Keratinocyte (primary cell): ENCODE measurements at regions not wholly inside any gene's neighbourhood (a gene's known extent, or its start where the extent isn't known, plus 50 kb on each side); places are given as distances from the start of the nearest gene placed in this dataset.

Experiments used
- DNase-seq: peaks from one replicate; pipeline ENCODE4 v3.0.0-alpha.2; 2011; ENCODE audit warnings: low read depth, missing footprints, low spot score
- FAIRE-seq: peaks from 2 replicates; lab custom pipeline; 2011; peaks lifted over from hg19 to GRCh38; lab: Jason Lieb, UNC
- H2AFZ ChIP-seq: 2 replicates; pipeline ENCODE4 v1.6.0; 2012; ENCODE audit warnings: low read length, control low read depth, inconsistent platforms; ENCODE audit not compliant: control insufficient read depth
- H3K27ac ChIP-seq: 2 replicates; pipeline ENCODE4 v1.5.1; 2011; ENCODE audit warnings: low read length; ENCODE audit not compliant: control insufficient read depth, insufficient read depth
- H3K27me3 ChIP-seq: 3 replicates; pipeline ENCODE4 v1.6.0; 2011; ENCODE audit warnings: low read length; ENCODE audit not compliant: control insufficient read depth, insufficient read depth; ENCODE audit errors: extremely low read depth
- H3K36me3 ChIP-seq, 2 experiments: 2 replicates in 1 of 2; 3 replicates in 1 of 2; pipeline ENCODE4 v1.5.1; 2011; ENCODE audit warnings: low read length in 2 of 2, mild to moderate bottlenecking in 1 of 2; ENCODE audit not compliant: control insufficient read depth in 2 of 2, insufficient read depth in 2 of 2; ENCODE audit errors: extremely low read depth in 1 of 2
- H3K4me1 ChIP-seq: 3 replicates; pipeline ENCODE4 v1.5.1; 2011; ENCODE audit warnings: low read length; ENCODE audit not compliant: control insufficient read depth, insufficient read depth; ENCODE audit errors: extremely low read depth
- H3K4me2 ChIP-seq: 3 replicates; pipeline ENCODE4 v1.6.0; 2011; ENCODE audit warnings: low read depth, low read length; ENCODE audit not compliant: control insufficient read depth, insufficient read depth; ENCODE audit errors: extremely low read depth
- H3K4me3 ChIP-seq, 3 experiments: fragments of 200-600 bp in 1 of 3; sonication (generic) in 1 of 3; 2 replicates in 2 of 3; 3 replicates in 1 of 3; pipeline ENCODE4 v1.5.1; 2011 to 2016; ENCODE audit warnings: low read length in 3 of 3, mild to moderate bottlenecking in 3 of 3, control low read depth in 2 of 3, inconsistent platforms in 1 of 3, low read depth in 1 of 3, mixed read lengths in 1 of 3, mixed run types in 1 of 3, moderate library complexity in 1 of 3; ENCODE audit not compliant: control insufficient read depth in 2 of 3, insufficient read depth in 2 of 3; ENCODE audit errors: extremely low read depth in 1 of 3
- H3K79me2 ChIP-seq: 2 replicates; pipeline ENCODE4 v1.6.0; 2012; ENCODE audit warnings: low read length; ENCODE audit not compliant: control insufficient read depth, insufficient read depth
- H3K9ac ChIP-seq: 3 replicates; pipeline ENCODE4 v1.6.0; 2011; ENCODE audit warnings: low read length; ENCODE audit not compliant: control insufficient read depth, insufficient read depth; ENCODE audit errors: extremely low read depth
- H3K9me1 ChIP-seq: 3 replicates; pipeline ENCODE4 v1.6.0; 2011; ENCODE audit warnings: low read length; ENCODE audit not compliant: control insufficient read depth, insufficient read depth; ENCODE audit errors: extremely low read depth
- H3K9me3 ChIP-seq: 2 replicates; pipeline ENCODE4 v1.5.1; 2012; ENCODE audit warnings: low read depth, low read length; ENCODE audit not compliant: control insufficient read depth
- H4K20me1 ChIP-seq: 3 replicates; pipeline ENCODE4 v1.6.0; 2011; ENCODE audit warnings: low read length; ENCODE audit not compliant: control insufficient read depth, insufficient read depth; ENCODE audit errors: extremely low read depth
- EZH2 ChIP-seq: IDR thresholded peaks from one replicate; pipeline ENCODE4 v1.6.1; 2012; ENCODE audit warnings: inconsistent platforms, mild to moderate bottlenecking, low read length, moderate library complexity
- dilution Hi-C: fragments of 300-500 bp; cut with MboI; formaldehyde crosslinking; loops from one replicate; pipeline ENCODE4 v1.7.0; 2020; ENCODE audit warnings: low sequenced_read_pairs; ENCODE audit not compliant: extremely low pct_ligation_motif_present
- TF ChIP-seq, protein P1 (sequence below), 3 experiments: IDR thresholded peaks in 1 of 3; conservative IDR thresholded peaks in 1 of 3; optimal IDR thresholded peaks in 1 of 3; 2 replicates in 2 of 3; 3 replicates in 1 of 3; pipeline versions ENCODE3 to v1.5.1; 2011; ENCODE audit warnings: low read length in 3 of 3, mild to moderate bottlenecking in 3 of 3, moderate library complexity in 2 of 3, control low read depth in 1 of 3, inconsistent platforms in 1 of 3; ENCODE audit not compliant: insufficient read depth in 2 of 3; ENCODE audit errors: extremely low read depth in 1 of 3

GRCh38 chr1:55520861-55521260 is 305.7 kb upstream of the USP24 start:
- H2AFZ ChIP-seq: no peak overlapping the region
- H3K9me1 ChIP-seq: no peaks in the 10 kb centered on the region
- TF ChIP-seq, protein P1, sequence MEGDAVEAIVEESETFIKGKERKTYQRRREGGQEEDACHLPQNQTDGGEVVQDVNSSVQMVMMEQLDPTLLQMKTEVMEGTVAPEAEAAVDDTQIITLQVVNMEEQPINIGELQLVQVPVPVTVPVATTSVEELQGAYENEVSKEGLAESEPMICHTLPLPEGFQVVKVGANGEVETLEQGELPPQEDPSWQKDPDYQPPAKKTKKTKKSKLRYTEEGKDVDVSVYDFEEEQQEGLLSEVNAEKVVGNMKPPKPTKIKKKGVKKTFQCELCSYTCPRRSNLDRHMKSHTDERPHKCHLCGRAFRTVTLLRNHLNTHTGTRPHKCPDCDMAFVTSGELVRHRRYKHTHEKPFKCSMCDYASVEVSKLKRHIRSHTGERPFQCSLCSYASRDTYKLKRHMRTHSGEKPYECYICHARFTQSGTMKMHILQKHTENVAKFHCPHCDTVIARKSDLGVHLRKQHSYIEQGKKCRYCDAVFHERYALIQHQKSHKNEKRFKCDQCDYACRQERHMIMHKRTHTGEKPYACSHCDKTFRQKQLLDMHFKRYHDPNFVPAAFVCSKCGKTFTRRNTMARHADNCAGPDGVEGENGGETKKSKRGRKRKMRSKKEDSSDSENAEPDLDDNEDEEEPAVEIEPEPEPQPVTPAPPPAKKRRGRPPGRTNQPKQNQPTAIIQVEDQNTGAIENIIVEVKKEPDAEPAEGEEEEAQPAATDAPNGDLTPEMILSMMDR (optimal IDR thresholded peaks at IDR 0.05 in 1 of 3, IDR thresholded peaks at IDR 0.05 in 1 of 3, conservative IDR thresholded peaks at IDR 0.05 in 1 of 3; ENCODE audit: extremely low read depth in 1 of 3, insufficient read depth in 2 of 3, low read length in 3 of 3): no peak
- no peak for TF ChIP-seq EZH2
- DNase-seq (no peak), FAIRE-seq (no peak)
- no peak overlapping the region for H3K4me3 ChIP-seq
- H3K9ac ChIP-seq: no peak overlapping the region
- H3K9me3 ChIP-seq: no peaks in the 10 kb centered on the region
- no peaks in the 10 kb centered on the region for H3K4me1 ChIP-seq
- H3K27me3 ChIP-seq: no peaks in the 10 kb centered on the region
- no peak overlapping the region for H3K27ac ChIP-seq
- dilution Hi-C loops: loop anchor here (25.0 kb wide), 1 partner anchor 691 kb away; no protein-coding TSS in a partner anchor
- no peak overlapping the region for H3K4me2 ChIP-seq
- no peaks in the 10 kb centered on the region for H3K36me3 ChIP-seq
- H3K79me2 ChIP-seq: no peaks in the 10 kb centered on the region
- H4K20me1 ChIP-seq: no peaks in the 10 kb centered on the region

GRCh38 chr1:55519937-55520683 is 304.9 kb upstream of the USP24 start:
- Histone ChIP-seq H3K9ac (no peak overlapping the region), H3K79me2 (no peaks in the 10 kb centered on the region), H2AFZ (no peak overlapping the region), H3K36me3 (no peaks in the 10 kb centered on the region), H3K9me3 (no peaks in the 10 kb centered on the region), H3K9me1 (no peaks in the 10 kb centered on the region), H3K4me2 (no peak overlapping the region), H3K27ac (no peak overlapping the region), H4K20me1 (no peaks in the 10 kb centered on the region), H3K27me3 (no peaks in the 10 kb centered on the region), H3K4me3 (no peak overlapping the region), H3K4me1 (no peaks in the 10 kb centered on the region)
- dilution Hi-C loops: loop anchor here (25.0 kb wide), 1 partner anchor 692 kb away; no protein-coding TSS in a partner anchor
- no peak for FAIRE-seq
- TF ChIP-seq EZH2: no peak
- TF ChIP-seq, protein P1 (optimal IDR thresholded peaks at IDR 0.05 in 1 of 3, IDR thresholded peaks at IDR 0.05 in 1 of 3, conservative IDR thresholded peaks at IDR 0.05 in 1 of 3; ENCODE audit: extremely low read depth in 1 of 3, insufficient read depth in 2 of 3, low read length in 3 of 3): no peak
- no peak for DNase-seq
